DND-41 (cell line): ENCODE measurements at regions not wholly inside any gene's neighbourhood (a gene's known extent, or its start where the extent isn't known, plus 50 kb on each side); places are given as distances from the start of the nearest gene placed in this dataset.

ENCODE experiments used
- ATAC-seq: fragments of 200-7000 bp; cut with Tn5 transposase; 3 replicates; pipeline ENCODE4 v1.9.1; 2021; ENCODE audit warnings: low read depth; ENCODE audit not compliant: insufficient read depth
- DNase-seq: peaks from one replicate; pipeline ENCODE4 v3.0.0-alpha.2; 2020
- H2AFZ ChIP-seq: 2 replicates; pipeline ENCODE4 v1.6.0; 2012; ENCODE audit warnings: low read depth, low read length
- H3K27ac ChIP-seq: 2 replicates; pipeline ENCODE4 v1.5.1; 2012; ENCODE audit warnings: low read length, inconsistent platforms
- H3K27me3 ChIP-seq: fragments of 200-600 bp; sonication (generic); 2 replicates; pipeline ENCODE4 v1.6.0; 2012; ENCODE audit warnings: low read length, mild to moderate bottlenecking, inconsistent platforms; ENCODE audit not compliant: insufficient read depth, poor library complexity
- H3K36me3 ChIP-seq: 2 replicates; pipeline ENCODE4 v1.5.1; 2012; ENCODE audit warnings: low read length, inconsistent platforms; ENCODE audit not compliant: insufficient read depth
- H3K4me1 ChIP-seq: 2 replicates; pipeline ENCODE4 v1.5.1; 2012; ENCODE audit warnings: mild to moderate bottlenecking, low read length; ENCODE audit not compliant: insufficient read depth
- H3K4me2 ChIP-seq: 2 replicates; pipeline ENCODE4 v1.6.0; 2012; ENCODE audit warnings: mild to moderate bottlenecking, moderate library complexity, low read length, inconsistent platforms; ENCODE audit not compliant: insufficient read depth
- H3K4me3 ChIP-seq, 2 experiments: fragments of 200-600 bp in 1 of 2; shearing (Covaris generic) in 1 of 2; 2 replicates each; pipeline ENCODE4 v1.5.1; 2012 to 2016; ENCODE audit warnings: inconsistent platforms in 2 of 2, low read length in 2 of 2, mild to moderate bottlenecking in 2 of 2, low read depth in 1 of 2, moderate library complexity in 1 of 2
- H3K79me2 ChIP-seq: 2 replicates; pipeline ENCODE4 v1.6.0; 2012; ENCODE audit warnings: low read length, inconsistent platforms; ENCODE audit not compliant: insufficient read depth
- H3K9ac ChIP-seq: 2 replicates; pipeline ENCODE4 v1.6.0; 2012; ENCODE audit warnings: low read depth, mild to moderate bottlenecking, inconsistent platforms, low read length, moderate library complexity
- H3K9me3 ChIP-seq: 2 replicates; pipeline ENCODE4 v1.5.1; 2012; ENCODE audit warnings: low read length, moderate library complexity, mild to moderate bottlenecking, inconsistent platforms; ENCODE audit not compliant: insufficient read depth, severe bottlenecking
- H4K20me1 ChIP-seq: 2 replicates; pipeline ENCODE4 v1.6.0; 2012; ENCODE audit warnings: low read length; ENCODE audit not compliant: insufficient read depth
- CTCF ChIP-seq: IDR thresholded peaks from 2 replicates; pipeline ENCODE4 v1.5.1; 2012; ENCODE audit warnings: borderline replicate concordance, low read length, moderate library complexity, mild to moderate bottlenecking; ENCODE audit not compliant: poor library complexity, severe bottlenecking; ENCODE audit errors: extremely low read depth
- EZH2 ChIP-seq: IDR thresholded peaks from 3 replicates; pipeline ENCODE4 v1.6.1; 2012; ENCODE audit warnings: borderline replicate concordance, low read depth, mild to moderate bottlenecking, moderate library complexity, low read length, inconsistent platforms; ENCODE audit not compliant: severe bottlenecking

- DNase-seq (no peak), ATAC-seq (no peak)
- no peak overlapping the region for H2AFZ ChIP-seq
- no peak overlapping the region for H3K4me2 ChIP-seq
- H3K9ac ChIP-seq: no peak overlapping the region
- TF ChIP-seq EZH2: no peak
- TF ChIP-seq CTCF: no peak
- no peak overlapping the region for H3K27ac ChIP-seq
- no peaks in the 10 kb centered on the region for H3K27me3 ChIP-seq
- no peaks in the 10 kb centered on the region for H3K79me2 ChIP-seq
- no peaks in the 10 kb centered on the region for H3K36me3 ChIP-seq
- no peaks in the 10 kb centered on the region for H4K20me1 ChIP-seq
- H3K4me1 ChIP-seq: no peaks in the 10 kb centered on the region
- no peak overlapping the region for H3K4me3 ChIP-seq
- peaks cover 18% of the 10 kb centered on the region for H3K9me3 ChIP-seq
These were observed 70.1 kb upstream of the TMPRSS2 start for GRCh38 chr21:41578083-41578482.

- H3K4me2 ChIP-seq: no peak overlapping the region
- no peak for ATAC-seq
These were observed 68.2 kb upstream of the TMPRSS2 start for GRCh38 chr21:41576013-41576615.

GRCh38 chr21:41573902-41574690 lies 66.1 kb upstream of the TMPRSS2 start:
- no peak for TF ChIP-seq EZH2
- TF ChIP-seq CTCF: no peak
- no peaks in the 10 kb centered on the region for H3K4me1 ChIP-seq
- ATAC-seq: no peak

More at GRCh38 chr21:41576013-41576615, 68.2 kb upstream of the TMPRSS2 start:
- Histone ChIP-seq H3K79me2 (no peaks in the 10 kb centered on the region), H3K9ac (no peak overlapping the region), H3K4me1 (no peaks in the 10 kb centered on the region), H3K9me3 (peaks cover 21% of the 10 kb centered on the region), H4K20me1 (no peaks in the 10 kb centered on the region), H3K36me3 (no peaks in the 10 kb centered on the region), H2AFZ (no peak overlapping the region), H3K27me3 (no peaks in the 10 kb centered on the region), H3K4me3 (no peak overlapping the region), H3K27ac (no peak overlapping the region)
- DNase-seq: no peak
- no peak for TF ChIP-seq EZH2
- TF ChIP-seq CTCF: no peak

More at GRCh38 chr21:41573902-41574690, 66.1 kb upstream of the TMPRSS2 start:
- H3K4me3 ChIP-seq: no peak overlapping the region
- no peaks in the 10 kb centered on the region for H4K20me1 ChIP-seq
- H3K27ac ChIP-seq: no peak overlapping the region
- H3K27me3 ChIP-seq: no peaks in the 10 kb centered on the region
- H3K9ac ChIP-seq: no peak overlapping the region
- H3K4me2 ChIP-seq: no peak overlapping the region
- peaks cover 21% of the 10 kb centered on the region for H3K9me3 ChIP-seq
- no peak for DNase-seq
- H2AFZ ChIP-seq: no peak overlapping the region
- H3K79me2 ChIP-seq: no peaks in the 10 kb centered on the region
- H3K36me3 ChIP-seq: no peaks in the 10 kb centered on the region
